ENCODE measurements at regions not wholly inside any gene's neighbourhood (a gene's known extent, or its start where the extent isn't known, plus 50 kb on each side); places are given as distances from the start of the nearest gene placed in this dataset.
"Not testable (repeated sequence)": the region's sequence is repeated elsewhere in the genome, so short reads cannot be mapped to it uniquely, and the experiment has no call there.

- DNase-seq (ENCODE audit: low read depth, low spot score): no peak
- in situ Hi-C loops (cut with HindIII; ENCODE audit: low pct_unique_long_range_greater_than_20kb, low sequenced_read_pairs): no loop called here
Measured at GRCh38 chr6:97914912-97915311, 631.9 kb upstream of the MMS22L start.

GRCh38 chr6:97915537-97915936 is 632.5 kb upstream of the MMS22L start:
- in situ Hi-C loops (cut with HindIII; ENCODE audit: low pct_unique_long_range_greater_than_20kb, low sequenced_read_pairs): no loop called here
- DNase-seq (ENCODE audit: low read depth, low spot score): no peak

DNA sequence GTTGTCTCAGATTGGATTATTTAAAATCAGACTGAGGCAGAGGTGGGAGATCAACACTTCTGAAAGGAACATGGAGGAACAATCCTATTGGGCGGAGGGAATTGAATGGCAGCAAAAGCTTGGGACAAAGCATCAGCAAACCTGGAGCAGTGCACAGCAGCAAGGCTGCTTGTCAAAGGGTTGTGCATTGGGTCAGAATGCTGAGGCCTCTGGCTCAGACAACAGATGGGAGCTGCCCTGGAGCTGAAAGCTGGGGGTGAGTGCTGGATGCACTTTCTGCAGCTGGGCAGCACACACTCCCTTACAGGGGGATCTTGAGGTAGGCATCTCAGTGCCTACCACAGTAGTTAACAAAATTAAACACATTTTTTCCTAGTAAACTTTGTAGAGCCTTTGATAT is 634.4 kb upstream of the MMS22L start:
- in situ Hi-C loops (cut with HindIII; ENCODE audit: low pct_unique_long_range_greater_than_20kb, low sequenced_read_pairs): no loop called here
- no peak for DNase-seq (ENCODE audit: low read depth, low spot score)

DNA sequence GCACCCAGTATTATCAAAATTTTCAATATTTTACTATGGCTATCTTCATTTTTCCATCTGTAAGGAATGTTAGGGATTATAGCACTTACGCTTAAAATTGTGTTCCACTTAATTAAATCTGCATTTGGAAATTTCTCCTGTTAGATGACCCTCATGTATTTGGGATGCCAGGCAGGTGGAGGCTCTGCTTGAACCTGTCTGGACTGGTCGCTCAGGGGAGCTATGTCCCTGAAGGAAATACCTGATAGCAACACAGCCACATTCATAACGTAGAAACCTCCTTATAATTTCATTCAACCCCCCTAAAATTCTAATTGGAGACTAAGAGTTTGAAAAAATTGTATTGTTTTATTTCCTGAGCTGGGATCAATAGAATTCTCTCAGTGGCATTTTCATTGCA is 636.0 kb upstream of the MMS22L start:
- in situ Hi-C loops (cut with HindIII; ENCODE audit: low pct_unique_long_range_greater_than_20kb, low sequenced_read_pairs): no loop called here
- no peak for DNase-seq (ENCODE audit: low read depth, low spot score)

DNA sequence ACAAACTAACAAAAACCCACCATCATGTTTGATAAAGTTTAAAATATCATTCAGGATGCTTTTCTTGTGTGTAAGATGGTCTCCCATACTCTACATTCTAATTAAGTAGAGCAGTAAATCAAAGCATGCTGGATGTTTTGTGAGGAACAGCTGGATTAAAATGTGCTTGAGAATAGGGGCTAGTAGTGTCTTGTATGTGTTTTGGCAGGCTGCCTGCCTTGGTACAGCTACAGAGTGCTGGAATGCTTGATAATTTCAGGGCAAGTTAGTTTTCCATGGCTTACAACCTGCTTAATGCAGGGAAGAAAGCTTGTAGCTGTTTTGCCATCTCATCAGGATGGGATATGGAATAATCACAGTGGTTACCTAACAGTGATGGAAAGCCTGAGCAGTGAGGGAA is 636.6 kb upstream of the MMS22L start:
- in situ Hi-C loops (cut with HindIII; ENCODE audit: low pct_unique_long_range_greater_than_20kb, low sequenced_read_pairs): no loop called here
- DNase-seq (ENCODE audit: low read depth, low spot score): no peak

- in situ Hi-C loops (cut with HindIII; ENCODE audit: low pct_unique_long_range_greater_than_20kb, low sequenced_read_pairs): no loop called here
- no peak for DNase-seq (ENCODE audit: low read depth, low spot score)
Measured at GRCh38 chr6:97923249-97923648, 640.2 kb upstream of the MMS22L start.

GRCh38 chr6:97925504-97925903 is 642.5 kb upstream of the MMS22L start:
- in situ Hi-C loops (cut with HindIII; ENCODE audit: low pct_unique_long_range_greater_than_20kb, low sequenced_read_pairs): no loop called here
- DNase-seq (ENCODE audit: low read depth, low spot score): peak; percentile 4

DNA sequence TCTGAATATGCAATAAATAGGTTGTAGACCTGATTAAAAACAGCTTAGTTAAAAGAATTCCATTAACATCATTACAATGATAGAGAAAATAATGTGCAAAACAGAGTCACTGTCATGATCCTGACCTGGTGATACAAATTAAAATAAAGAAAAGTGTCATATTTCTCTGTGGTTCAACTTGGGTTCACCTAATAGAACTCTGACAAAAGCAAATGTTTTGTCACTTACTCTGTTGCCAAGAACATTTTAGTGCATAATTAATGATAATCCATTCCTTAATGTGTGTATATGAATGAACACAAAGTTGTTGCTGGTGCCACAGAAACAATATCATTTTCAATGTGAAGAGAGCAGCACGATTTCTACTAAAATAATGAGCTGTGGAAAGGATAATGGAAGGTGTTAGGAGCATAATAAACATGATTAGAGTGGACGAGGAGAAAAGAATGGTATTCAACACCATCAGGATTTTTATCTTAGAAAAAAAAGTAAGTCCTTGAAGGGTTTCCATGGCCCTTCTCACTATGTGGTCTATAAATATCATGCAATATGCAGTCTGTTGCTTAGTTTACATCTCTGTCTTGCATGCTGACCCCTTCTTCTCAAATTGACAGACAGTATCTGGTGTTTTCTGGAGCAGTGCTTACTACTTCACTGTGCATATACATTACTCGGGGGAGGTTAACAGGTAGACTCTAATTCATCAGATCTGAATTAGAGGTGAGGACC is 656.6 kb upstream of the MMS22L start:
- in situ Hi-C loops (cut with HindIII; ENCODE audit: low pct_unique_long_range_greater_than_20kb, low sequenced_read_pairs): no loop called here
- DNase-seq (ENCODE audit: low read depth, low spot score): no peak

GRCh38 chr6:97947841-97948240 is 664.8 kb upstream of the MMS22L start:
- DNase-seq (ENCODE audit: low read depth, low spot score): peak; percentile 78
- in situ Hi-C loops (cut with HindIII; ENCODE audit: low pct_unique_long_range_greater_than_20kb, low sequenced_read_pairs): no loop called here

DNA sequence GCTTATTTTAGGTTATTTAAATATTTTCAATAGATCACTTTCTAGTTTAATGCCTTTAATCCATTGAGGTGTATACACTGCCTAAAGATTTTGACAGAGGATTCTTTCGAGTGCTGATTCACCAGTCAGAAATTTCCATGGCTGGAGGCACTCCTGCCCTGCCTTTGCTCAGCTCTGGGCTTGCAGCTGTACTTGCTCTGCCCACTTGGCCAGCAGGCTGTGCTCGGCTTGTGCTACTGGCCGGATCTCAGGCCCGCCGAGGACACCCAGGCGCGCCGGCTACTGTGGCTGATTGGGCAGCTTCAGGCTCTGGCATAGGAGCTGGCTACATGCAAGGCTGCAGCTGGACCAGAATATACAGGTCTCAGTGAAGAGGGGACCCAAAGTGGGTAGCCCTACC is 675.1 kb upstream of the MMS22L start:
- peak; percentile 41 for DNase-seq (ENCODE audit: low read depth, low spot score)
- in situ Hi-C loops (cut with HindIII; ENCODE audit: low pct_unique_long_range_greater_than_20kb, low sequenced_read_pairs): no loop called here

- in situ Hi-C loops (cut with HindIII; ENCODE audit: low pct_unique_long_range_greater_than_20kb, low sequenced_read_pairs): no loop called here
- no peak for DNase-seq (ENCODE audit: low read depth, low spot score)
Measured at GRCh38 chr6:97963193-97963592, 680.2 kb upstream of the MMS22L start.

GRCh38 chr6:97969065-97969464 is 686.0 kb upstream of the MMS22L start:
- in situ Hi-C loops (cut with HindIII; ENCODE audit: low pct_unique_long_range_greater_than_20kb, low sequenced_read_pairs): no loop called here
- no peak for DNase-seq (ENCODE audit: low read depth, low spot score)

- in situ Hi-C loops (cut with HindIII; ENCODE audit: low pct_unique_long_range_greater_than_20kb, low sequenced_read_pairs): no loop called here
- no peak for DNase-seq (ENCODE audit: low read depth, low spot score)
Measured at GRCh38 chr6:97977084-97977483, 694.1 kb upstream of the MMS22L start.

DNA sequence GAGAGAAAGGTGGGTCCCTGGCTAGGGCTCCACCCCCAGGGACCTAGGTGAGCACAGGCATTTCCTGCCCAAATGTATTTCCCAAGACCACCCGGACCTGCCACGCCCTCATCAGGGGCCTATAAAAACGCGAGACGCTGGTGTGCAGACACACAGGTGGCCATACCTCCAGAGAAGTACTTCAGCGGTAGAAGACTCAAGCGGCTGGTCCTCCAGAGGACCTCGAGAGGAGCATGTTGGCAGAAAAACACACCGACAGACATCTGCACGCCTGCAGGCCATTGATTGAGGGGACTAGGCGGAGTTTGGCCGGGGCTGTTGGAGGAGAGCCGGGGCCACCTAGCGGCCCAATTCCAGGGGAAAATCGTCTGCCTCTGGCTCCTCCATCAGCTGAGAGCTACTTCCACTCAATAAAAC is 695.8 kb upstream of the MMS22L start:
- DNase-seq (ENCODE audit: low read depth, low spot score): peak; percentile 85

DNA sequence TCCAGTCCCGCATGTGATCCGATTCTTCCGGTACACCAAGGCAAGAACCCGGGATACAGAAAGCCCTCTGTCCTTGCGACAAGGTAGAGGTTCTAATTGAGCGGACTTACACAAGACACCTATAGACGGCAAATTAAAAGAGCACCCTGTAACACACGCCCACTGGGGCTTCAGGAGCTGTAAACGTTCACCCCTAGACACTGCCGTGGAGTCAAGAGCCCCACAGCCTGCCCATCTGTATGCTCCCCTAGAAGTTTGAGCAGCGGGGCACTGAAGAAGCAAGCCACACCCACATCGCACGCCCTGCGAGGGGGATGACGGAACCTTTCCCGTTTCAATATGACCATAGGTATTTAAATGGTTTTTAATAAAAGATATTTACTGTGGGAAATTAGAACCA is 696.3 kb upstream of the MMS22L start:
- DNase-seq (ENCODE audit: low read depth, low spot score); in situ Hi-C loops (cut with HindIII; ENCODE audit: low pct_unique_long_range_greater_than_20kb, low sequenced_read_pairs): not testable (repeated sequence)

More for the DNA sequence above, 695.8 kb upstream of the MMS22L start:
- in situ Hi-C loops (cut with HindIII; ENCODE audit: low pct_unique_long_range_greater_than_20kb, low sequenced_read_pairs): no loop called here

DNA sequence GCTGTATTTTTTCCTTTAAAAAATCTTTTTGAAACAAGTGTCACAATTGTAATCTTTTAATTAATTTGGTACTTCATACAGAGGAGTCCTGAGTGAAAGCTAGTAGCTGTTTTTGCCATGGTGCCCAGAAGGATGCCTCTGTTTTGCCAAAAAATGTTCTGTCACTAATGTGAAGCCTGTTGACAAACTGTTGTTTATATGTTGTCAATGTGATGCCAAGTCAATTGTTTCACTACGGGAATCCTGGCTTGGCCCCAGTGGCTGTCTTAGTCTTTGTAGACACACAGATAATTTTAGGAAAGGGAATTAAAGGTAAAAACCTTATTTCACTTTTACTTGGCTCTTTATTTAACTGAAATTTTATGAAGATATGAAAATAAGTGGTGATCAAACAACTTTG is 706.4 kb upstream of the MMS22L start:
- in situ Hi-C loops (cut with HindIII; ENCODE audit: low pct_unique_long_range_greater_than_20kb, low sequenced_read_pairs): no loop called here
- DNase-seq (ENCODE audit: low read depth, low spot score): no peak

- no peak for DNase-seq (ENCODE audit: low read depth, low spot score)
- in situ Hi-C loops (cut with HindIII; ENCODE audit: low pct_unique_long_range_greater_than_20kb, low sequenced_read_pairs): no loop called here
Measured at GRCh38 chr6:97995158-97995557, 712.1 kb upstream of the MMS22L start.

DNA sequence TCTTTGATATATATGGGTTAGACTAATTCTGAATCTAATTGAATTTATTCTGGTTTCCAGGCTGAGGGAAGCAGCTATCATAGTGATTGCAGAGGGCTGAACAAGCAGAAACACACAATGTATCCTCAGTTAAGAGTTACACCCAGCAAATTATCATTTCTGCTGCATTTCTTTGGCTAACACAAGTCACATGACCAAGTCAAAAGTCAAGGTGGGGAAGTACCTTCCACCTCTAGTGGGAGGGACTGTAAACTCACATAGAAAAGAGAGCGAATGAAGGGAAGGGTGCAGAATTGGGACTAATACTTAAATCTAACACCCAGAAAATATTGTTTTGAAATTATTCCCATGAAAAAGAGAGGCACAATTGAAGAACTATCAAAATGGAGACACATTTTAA is 719.7 kb upstream of the MMS22L start:
- in situ Hi-C loops (cut with HindIII; ENCODE audit: low pct_unique_long_range_greater_than_20kb, low sequenced_read_pairs): no loop called here

GRCh38 chr6:98014442-98015201 is 731.6 kb upstream of the MMS22L start:
- DNase-seq (ENCODE audit: low read depth, low spot score): no peak
- in situ Hi-C loops (cut with HindIII; ENCODE audit: low pct_unique_long_range_greater_than_20kb, low sequenced_read_pairs): no loop called here

More for the DNA sequence above, 719.7 kb upstream of the MMS22L start:
- no peak for DNase-seq (ENCODE audit: low read depth, low spot score)

All from SK-MEL-5 (cell line).